Mucosa of descending colon (tissue), 3 donors: ENCODE measurements at regions not wholly inside any gene's neighbourhood (a gene's known extent, or its start where the extent isn't known, plus 50 kb on each side); places are given as distances from the start of the nearest gene placed in this dataset.

ENCODE experiments used
- ATAC-seq: fragments of 200-7000 bp; cut with Tn5 transposase; one replicate; pipeline ENCODE4 v1.9.1; 2020; ENCODE audit warnings: mild to moderate bottlenecking, moderate library complexity
- DNase-seq, 3 donors: peaks; one replicate each; pipeline ENCODE4 v3.0.0-alpha.2; 2020
- H3K36me3 ChIP-seq: fragments of 200-600 bp; one replicate; pipeline ENCODE4 v1.8.0; 2021; ENCODE audit warnings: low read depth, mild to moderate bottlenecking
- H3K4me1 ChIP-seq: fragments of 200-600 bp; one replicate; pipeline ENCODE4 v1.8.0; 2021; ENCODE audit warnings: low read depth, mild to moderate bottlenecking
- H3K4me3 ChIP-seq: fragments of 200-600 bp; one replicate; pipeline ENCODE4 v1.8.0; 2021; ENCODE audit warnings: mild to moderate bottlenecking
- H3K9me3 ChIP-seq: fragments of 200-600 bp; one replicate; pipeline ENCODE4 v1.8.0; 2021; ENCODE audit warnings: mild to moderate bottlenecking
- CTCF ChIP-seq: fragments of 200-600 bp; IDR thresholded peaks from one replicate; pipeline ENCODE4 v1.8.0; 2022; ENCODE audit warnings: antibody characterized with exemption, mild to moderate bottlenecking
- intact Hi-C, 2 donors: fragments of 100-400 bp; cut with DNase I in 1 of 2; cut with micrococcal nuclease in 1 of 2; formaldehyde crosslinking; loops; one replicate each; pipeline versions ENCODE4 v1.11.0 to v1.11.1; 2022; cut with DNase I, micrococcal nuclease
- donor health status: DM: no; HTN: no; CAD: no; lungs with moderate emphysema.
- donor health status: DM: no; HTN: no; CAD: no.
- donor health status: DM: no; HTN: yes; CAD: no.

- ATAC-seq: no peak
- intact Hi-C loops: no loop called here
- no peak for DNase-seq
- Histone ChIP-seq H3K9me3 (peaks cover 26% of the 10 kb centered on the region), H3K4me1 (no peaks in the 10 kb centered on the region), H3K36me3 (no peaks in the 10 kb centered on the region), H3K4me3 (no peak overlapping the region)
- TF ChIP-seq CTCF: no peak
Measured at GRCh38 chr6:117761610-117762009, 86.3 kb downstream of the NUS1 start.

GRCh38 chr6:117771403-117771802, 96.1 kb downstream of the NUS1 start:
- no peak for TF ChIP-seq CTCF
- ATAC-seq (peak; percentile 12), DNase-seq (peak in 1 of 3 donors; percentile 20)
- Histone ChIP-seq H3K4me1 (no peaks in the 10 kb centered on the region), H3K9me3 (no peaks in the 10 kb centered on the region), H3K4me3 (no peak overlapping the region), H3K36me3 (no peaks in the 10 kb centered on the region)
- intact Hi-C loops: no loop called here

GRCh38 chr6:117776441-117776840, 101.2 kb downstream of the NUS1 start:
- Histone ChIP-seq H3K9me3 (no peaks in the 10 kb centered on the region), H3K36me3 (no peaks in the 10 kb centered on the region), H3K4me1 (no peaks in the 10 kb centered on the region), H3K4me3 (no peak overlapping the region)
- no peak for TF ChIP-seq CTCF
- DNase-seq (no peak), ATAC-seq (no peak)
- intact Hi-C loops: no loop called here

GRCh38 chr6:117781550-117781949, 106.3 kb downstream of the NUS1 start:
- Histone ChIP-seq H3K4me3 (no peak overlapping the region), H3K9me3 (no peaks in the 10 kb centered on the region), H3K4me1 (no peaks in the 10 kb centered on the region), H3K36me3 (no peaks in the 10 kb centered on the region)
- DNase-seq: no peak
- TF ChIP-seq CTCF: no peak
- ATAC-seq: no peak
- intact Hi-C loops: no loop called here

- no peaks in the 10 kb centered on the region for H3K9me3 ChIP-seq
- intact Hi-C loops: no loop called here
- H3K4me3 ChIP-seq: no peak overlapping the region
- no peaks in the 10 kb centered on the region for H3K36me3 ChIP-seq
- no peak for DNase-seq
- no peak for ATAC-seq
- TF ChIP-seq CTCF: no peak
- H3K4me1 ChIP-seq: no peaks in the 10 kb centered on the region
Measured at GRCh38 chr6:117783279-117783678, 108.0 kb downstream of the NUS1 start.

GRCh38 chr6:117791012-117791411, 115.7 kb downstream of the NUS1 start:
- DNase-seq (no peak), ATAC-seq (no peak)
- intact Hi-C loops: no loop called here
- H3K4me1 ChIP-seq: no peaks in the 10 kb centered on the region
- no peak overlapping the region for H3K4me3 ChIP-seq
- TF ChIP-seq CTCF: no peak
- H3K9me3 ChIP-seq: no peaks in the 10 kb centered on the region
- H3K36me3 ChIP-seq: no peaks in the 10 kb centered on the region
